BLaER1 (cell line): ENCODE measurements at regions not wholly inside any gene's neighbourhood (a gene's known extent, or its start where the extent isn't known, plus 50 kb on each side); places are given as distances from the start of the nearest gene placed in this dataset.
"Not testable (repeated sequence)": the region's sequence is repeated elsewhere in the genome, so short reads cannot be mapped to it uniquely, and the experiment has no call there.

ENCODE experiments used
- H3K27ac ChIP-seq: shearing (Covaris generic); formaldehyde crosslinking; 2 replicates; pipeline ENCODE4 v1.8.1; 2022
- H3K27me3 ChIP-seq: shearing (Covaris generic); formaldehyde crosslinking; 2 replicates; pipeline ENCODE4 v1.8.1; 2022
- H3K36me3 ChIP-seq: shearing (Covaris generic); formaldehyde crosslinking; 2 replicates; pipeline ENCODE4 v1.8.1; 2022
- H3K4me1 ChIP-seq: shearing (Covaris generic); formaldehyde crosslinking; 2 replicates; pipeline ENCODE4 v1.8.1; 2022
- H3K4me2 ChIP-seq: shearing (Covaris generic); formaldehyde crosslinking; 2 replicates; pipeline ENCODE4 v1.8.1; 2022
- H3K4me3 ChIP-seq: shearing (Covaris generic); formaldehyde crosslinking; 2 replicates; pipeline ENCODE4 v1.8.1; 2022
- H3K9ac ChIP-seq: shearing (Covaris generic); formaldehyde crosslinking; 2 replicates; pipeline ENCODE4 v1.8.1; 2022
- H3K9me3 ChIP-seq: shearing (Covaris generic); formaldehyde crosslinking; 2 replicates; pipeline ENCODE4 v1.8.1; 2022
- H4K20me1 ChIP-seq: shearing (Covaris generic); formaldehyde crosslinking; 2 replicates; pipeline ENCODE4 v1.8.1; 2022
- Cebpa-rat ChIP-seq: shearing (Covaris generic); IDR thresholded peaks from 2 replicates; pipeline ENCODE4 v1.8.1; 2022

DNA sequence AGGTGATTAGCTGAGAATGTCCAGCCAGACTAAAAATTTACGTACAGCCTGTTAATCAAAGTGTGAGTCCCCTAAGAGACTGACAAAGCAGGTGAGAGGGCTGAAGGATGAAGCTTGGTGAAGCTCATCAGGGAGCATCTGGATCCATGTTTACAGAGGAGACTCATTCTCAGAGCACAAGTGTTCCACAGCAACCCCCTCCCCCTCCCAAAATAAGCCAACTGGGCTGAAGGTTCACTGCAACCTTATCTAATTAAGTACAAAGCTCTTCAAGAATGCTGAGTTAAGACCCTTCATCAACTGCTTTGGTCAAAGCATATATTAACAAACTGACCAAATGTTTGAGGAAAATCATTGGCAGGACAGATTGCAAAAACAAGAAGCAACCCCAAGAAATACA lies 262.6 kb upstream of the ZNF385D start:
- no peaks in the 10 kb centered on the region for H3K9me3 ChIP-seq
- no peaks in the 10 kb centered on the region for H3K4me1 ChIP-seq
- no peak overlapping the region for H3K9ac ChIP-seq
- H3K27me3 ChIP-seq = no peaks in the 10 kb centered on the region
- no peak overlapping the region for H3K4me3 ChIP-seq
- no peaks in the 10 kb centered on the region for H4K20me1 ChIP-seq
- H3K4me2 ChIP-seq = no peak overlapping the region
- no peak for TF ChIP-seq Cebpa-rat
- no peak overlapping the region for H3K27ac ChIP-seq
- no peaks in the 10 kb centered on the region for H3K36me3 ChIP-seq

- TF ChIP-seq Cebpa-rat = no peak
- Histone ChIP-seq H3K9me3 (no peaks in the 10 kb centered on the region), H3K4me3 (no peak overlapping the region), H3K36me3 (no peaks in the 10 kb centered on the region), H3K9ac (no peak overlapping the region), H3K4me1 (no peaks in the 10 kb centered on the region), H4K20me1 (no peaks in the 10 kb centered on the region), H3K27me3 (no peaks in the 10 kb centered on the region), H3K4me2 (no peak overlapping the region), H3K27ac (no peak overlapping the region)
Measured at GRCh38 chr3:22016197-22016596, 265.2 kb upstream of the ZNF385D start.

GRCh38 chr3:22024638-22025037 lies 273.6 kb upstream of the ZNF385D start:
- not testable (repeated sequence) for H3K27me3 ChIP-seq, H3K9ac ChIP-seq, H4K20me1 ChIP-seq, H3K4me2 ChIP-seq, H3K27ac ChIP-seq, H3K4me1 ChIP-seq, H3K4me3 ChIP-seq, H3K36me3 ChIP-seq, H3K9me3 ChIP-seq

GRCh38 chr3:22029480-22029879 lies 278.5 kb upstream of the ZNF385D start:
- Histone ChIP-seq H3K4me2 (no peak overlapping the region), H3K4me1 (no peaks in the 10 kb centered on the region), H3K36me3 (no peaks in the 10 kb centered on the region), H3K27ac (no peak overlapping the region), H3K4me3 (no peak overlapping the region), H4K20me1 (no peaks in the 10 kb centered on the region), H3K9me3 (no peaks in the 10 kb centered on the region), H3K9ac (no peak overlapping the region), H3K27me3 (no peaks in the 10 kb centered on the region)
- TF ChIP-seq Cebpa-rat = no peak

- Histone ChIP-seq H3K9me3 (no peaks in the 10 kb centered on the region), H4K20me1 (no peaks in the 10 kb centered on the region), H3K27me3 (no peaks in the 10 kb centered on the region), H3K4me1 (no peaks in the 10 kb centered on the region), H3K4me3 (no peak overlapping the region), H3K4me2 (no peak overlapping the region), H3K27ac (no peak overlapping the region), H3K9ac (no peak overlapping the region), H3K36me3 (no peaks in the 10 kb centered on the region)
- no peak for TF ChIP-seq Cebpa-rat
Measured at GRCh38 chr3:22039161-22039560, 288.2 kb upstream of the ZNF385D start.

DNA sequence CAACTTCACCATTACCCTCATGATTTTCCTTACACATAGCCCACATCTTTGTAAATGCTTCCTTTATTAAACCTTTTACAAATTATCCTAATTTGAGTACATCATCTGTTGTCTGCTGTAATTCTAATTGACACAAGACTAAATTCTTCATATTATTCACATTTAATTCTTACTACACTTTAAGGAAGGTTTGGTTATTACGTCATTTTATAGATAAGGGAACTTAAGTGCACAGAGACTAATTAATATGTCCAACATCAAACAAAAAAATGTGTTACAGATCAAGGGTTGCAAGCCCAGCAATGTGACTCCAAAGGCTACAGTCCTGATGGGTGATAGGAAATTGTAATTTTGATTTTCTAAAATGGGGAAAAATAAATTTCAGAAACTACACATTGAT lies 289.1 kb upstream of the ZNF385D start:
- Histone ChIP-seq H3K9ac (no peak overlapping the region), H3K9me3 (no peaks in the 10 kb centered on the region), H3K36me3 (no peaks in the 10 kb centered on the region), H3K27me3 (no peaks in the 10 kb centered on the region), H3K4me3 (no peak overlapping the region), H3K27ac (no peak overlapping the region), H3K4me2 (no peak overlapping the region), H3K4me1 (no peaks in the 10 kb centered on the region), H4K20me1 (no peaks in the 10 kb centered on the region)
- TF ChIP-seq Cebpa-rat = no peak

DNA sequence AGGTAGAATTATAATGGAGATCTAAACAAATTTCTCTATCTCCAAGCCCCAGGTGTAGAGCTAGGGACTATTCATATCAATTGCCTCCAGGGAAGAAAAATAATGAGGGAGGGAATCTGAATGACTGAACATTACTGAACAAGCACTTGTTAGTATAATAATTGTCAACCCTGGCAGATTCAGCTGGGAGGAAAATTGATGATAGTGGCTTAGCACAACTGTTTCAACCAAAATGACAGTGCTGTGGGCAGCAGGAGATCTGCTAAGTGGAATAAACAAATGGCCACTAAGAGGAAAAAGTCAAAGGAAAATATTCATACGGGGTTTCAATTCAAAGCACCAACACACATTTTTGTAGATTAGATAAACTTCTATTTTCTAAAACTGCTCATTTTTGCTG lies 294.9 kb upstream of the ZNF385D start:
- H4K20me1 ChIP-seq = no peaks in the 10 kb centered on the region
- no peaks in the 10 kb centered on the region for H3K9me3 ChIP-seq
- H3K4me1 ChIP-seq = no peaks in the 10 kb centered on the region
- TF ChIP-seq Cebpa-rat = no peak
- H3K4me2 ChIP-seq = no peak overlapping the region
- H3K4me3 ChIP-seq = no peak overlapping the region
- H3K27ac ChIP-seq = no peak overlapping the region
- H3K36me3 ChIP-seq = no peaks in the 10 kb centered on the region
- H3K27me3 ChIP-seq = no peaks in the 10 kb centered on the region
- H3K9ac ChIP-seq = no peak overlapping the region

GRCh38 chr3:22063500-22063899 lies 312.5 kb upstream of the ZNF385D start:
- Histone ChIP-seq H4K20me1 (no peaks in the 10 kb centered on the region), H3K4me2 (no peak overlapping the region), H3K9me3 (no peaks in the 10 kb centered on the region), H3K27ac (no peak overlapping the region), H3K36me3 (no peaks in the 10 kb centered on the region), H3K4me3 (no peak overlapping the region), H3K27me3 (no peaks in the 10 kb centered on the region), H3K9ac (no peak overlapping the region), H3K4me1 (no peaks in the 10 kb centered on the region)
- TF ChIP-seq Cebpa-rat = no peak

DNA sequence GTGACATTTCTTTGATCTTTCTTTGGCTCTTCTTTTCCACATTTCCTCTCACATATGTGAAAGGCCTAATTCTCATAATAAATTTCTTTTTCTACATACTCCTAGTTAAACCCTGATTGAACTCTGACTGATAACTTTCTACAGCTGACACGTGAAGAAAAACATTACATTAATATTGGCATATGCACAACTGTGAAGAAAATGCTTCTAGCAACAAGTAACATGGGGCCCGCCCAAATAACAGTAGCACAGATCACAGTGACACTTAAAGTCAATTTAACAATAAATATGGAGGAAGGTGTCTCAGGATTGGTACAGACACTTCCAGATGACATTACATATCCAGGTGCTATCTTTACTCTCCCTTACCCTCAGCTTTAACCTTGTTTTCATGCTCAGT lies 317.6 kb upstream of the ZNF385D start:
- no peaks in the 10 kb centered on the region for H3K9me3 ChIP-seq
- H3K4me1 ChIP-seq = no peaks in the 10 kb centered on the region
- no peak overlapping the region for H3K4me2 ChIP-seq
- no peaks in the 10 kb centered on the region for H4K20me1 ChIP-seq
- H3K9ac ChIP-seq = no peak overlapping the region
- H3K4me3 ChIP-seq = no peak overlapping the region
- no peak overlapping the region for H3K27ac ChIP-seq
- no peak for TF ChIP-seq Cebpa-rat
- H3K36me3 ChIP-seq = no peaks in the 10 kb centered on the region
- H3K27me3 ChIP-seq = no peaks in the 10 kb centered on the region

GRCh38 chr3:22088204-22088603 lies 337.2 kb upstream of the ZNF385D start:
- H3K9me3 ChIP-seq = no peaks in the 10 kb centered on the region
- no peak for TF ChIP-seq Cebpa-rat
- no peaks in the 10 kb centered on the region for H3K36me3 ChIP-seq
- H3K27ac ChIP-seq = no peak overlapping the region
- H3K4me2 ChIP-seq = peak overlapping the region; percentile 70
- peaks cover 24% of the 10 kb centered on the region for H3K4me1 ChIP-seq
- no peaks in the 10 kb centered on the region for H4K20me1 ChIP-seq
- H3K27me3 ChIP-seq = no peaks in the 10 kb centered on the region
- H3K4me3 ChIP-seq = no peak overlapping the region
- H3K9ac ChIP-seq = no peak overlapping the region

DNA sequence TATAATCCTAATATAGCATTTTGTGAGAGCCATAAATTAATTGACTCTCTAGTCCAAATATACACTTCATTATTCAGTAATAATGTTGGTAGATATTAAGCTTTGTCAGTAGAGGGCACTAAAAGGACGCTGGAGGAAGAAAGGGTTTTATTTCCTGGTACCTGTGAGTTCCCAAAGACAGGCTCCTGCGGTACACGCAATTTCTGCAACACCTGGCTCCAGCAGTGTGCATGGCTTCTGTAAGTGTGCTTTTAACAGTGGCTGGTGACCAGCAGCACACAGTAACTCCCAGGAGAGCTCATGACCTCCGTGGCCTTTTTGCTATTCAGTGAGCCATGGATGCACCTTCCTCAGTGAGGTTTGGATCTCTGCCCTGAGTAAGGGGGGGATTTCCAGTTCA lies 338.3 kb upstream of the ZNF385D start:
- Histone ChIP-seq H3K9ac (no peak overlapping the region), H3K36me3 (no peaks in the 10 kb centered on the region), H4K20me1 (no peaks in the 10 kb centered on the region), H3K9me3 (no peaks in the 10 kb centered on the region), H3K27ac (no peak overlapping the region), H3K27me3 (no peaks in the 10 kb centered on the region), H3K4me1 (peaks cover 24% of the 10 kb centered on the region), H3K4me2 (peak overlapping the region; percentile 70), H3K4me3 (no peak overlapping the region)
- no peak for TF ChIP-seq Cebpa-rat
